ENCODE measurements at regions not wholly inside any gene's neighbourhood (a gene's known extent, or its start where the extent isn't known, plus 50 kb on each side); places are given as distances from the start of the nearest gene placed in this dataset.
"Not testable (repeated sequence)": the region's sequence is repeated elsewhere in the genome, so short reads cannot be mapped to it uniquely, and the experiment has no call there.

- DNase-seq (ENCODE audit: low spot score), result no peak
Observed at GRCh38 chr9:38195737-38196161, 126.7 kb upstream of the SHB start.

DNA sequence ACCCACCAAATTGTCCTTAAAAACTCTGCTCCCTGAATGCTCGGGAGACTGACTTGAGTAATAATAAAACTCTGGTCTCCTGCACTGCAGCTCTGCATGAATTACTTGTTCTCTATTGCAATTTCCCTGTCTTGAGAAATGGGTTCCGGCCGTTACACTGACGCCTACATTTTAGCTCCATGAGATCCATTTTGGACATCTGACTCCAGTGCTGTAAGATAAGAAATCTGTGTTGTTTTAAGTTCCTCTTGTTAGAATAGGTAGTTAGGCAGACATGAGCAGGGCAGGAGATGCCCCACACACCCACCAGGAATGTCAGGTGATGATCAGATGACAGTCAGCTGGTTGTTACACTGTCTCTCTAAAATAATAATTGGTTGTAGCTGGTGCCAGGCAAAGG, 125.8 kb upstream of the SHB start:
- DNase-seq (ENCODE audit: low spot score), result no peak

- DNase-seq (ENCODE audit: low spot score), result no peak
Observed at GRCh38 chr9:38192731-38193265, 123.8 kb upstream of the SHB start.

- DNase-seq (ENCODE audit: low spot score), result no peak
Observed at GRCh38 chr9:38186404-38187115, 117.5 kb upstream of the SHB start.

DNA sequence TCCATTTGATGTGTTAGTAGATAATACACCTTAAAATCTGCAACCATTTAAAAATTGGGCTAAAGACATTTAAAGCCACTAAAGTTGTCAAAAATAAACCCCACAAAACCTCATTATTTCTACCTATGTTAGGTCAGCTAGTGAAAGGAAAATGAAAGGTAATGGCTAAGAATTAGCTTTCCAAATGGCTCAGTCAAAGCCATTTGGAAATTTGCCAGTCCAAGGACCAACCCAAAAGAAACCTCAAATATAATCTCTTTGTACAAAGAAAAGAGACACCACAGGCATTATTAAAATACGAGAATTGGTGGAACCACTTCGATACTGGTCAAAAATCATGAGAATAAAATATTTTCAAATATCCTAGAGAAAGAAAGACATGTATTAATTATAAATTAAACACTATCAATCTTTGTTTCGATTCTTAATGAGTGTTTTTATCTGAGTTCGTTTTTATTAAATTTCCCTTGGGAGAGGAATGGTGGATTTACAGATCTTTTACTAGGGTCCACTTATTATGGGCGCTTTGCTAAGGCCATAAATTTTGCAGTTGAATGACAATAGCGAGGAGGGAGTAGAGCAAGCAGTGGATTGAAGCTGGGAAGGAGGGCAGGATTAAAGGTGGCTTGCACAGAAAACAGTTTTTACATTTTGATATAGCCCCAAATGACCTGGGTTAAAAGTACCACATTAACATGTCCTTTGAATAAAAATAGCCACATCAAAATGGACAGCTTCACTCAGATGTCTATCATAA, 116.8 kb upstream of the SHB start:
- no peak for DNase-seq (ENCODE audit: low spot score)

DNA sequence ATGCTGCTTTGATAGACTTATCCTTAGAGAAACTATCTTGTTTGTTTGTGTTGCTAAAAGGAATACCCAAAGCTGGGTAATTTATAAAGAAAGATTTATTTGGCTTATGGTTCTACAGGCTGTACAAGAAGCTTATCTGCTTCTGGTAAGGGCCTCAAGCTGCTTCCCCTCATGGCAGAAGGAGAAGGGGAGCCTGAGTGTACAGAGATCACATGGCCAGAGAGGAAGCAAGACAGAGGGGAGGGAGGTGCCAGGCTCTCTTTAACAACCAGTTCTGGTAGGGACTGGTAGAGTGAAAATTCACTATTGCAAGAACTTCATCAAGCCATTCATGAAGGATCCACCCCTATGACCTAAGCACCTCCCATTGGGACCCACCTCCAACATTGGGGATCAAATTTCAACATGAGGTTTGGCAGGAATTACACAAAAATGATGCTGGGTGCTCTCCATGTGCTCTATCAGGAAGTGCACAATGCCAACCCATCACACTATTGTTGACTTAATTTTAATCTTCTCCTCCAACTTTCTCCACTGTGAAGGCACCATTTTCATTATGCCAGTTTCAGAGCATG, 115.1 kb upstream of the SHB start:
- no peak for DNase-seq (ENCODE audit: low spot score)

GRCh38 chr9:38182321-38182720, 113.3 kb upstream of the SHB start:
- no peak for DNase-seq (ENCODE audit: low spot score)

GRCh38 chr9:38181866-38182265, 112.8 kb upstream of the SHB start:
- DNase-seq (ENCODE audit: low spot score), result no peak

GRCh38 chr9:38181232-38181631, 112.2 kb upstream of the SHB start:
- DNase-seq (ENCODE audit: low spot score), result no peak

DNA sequence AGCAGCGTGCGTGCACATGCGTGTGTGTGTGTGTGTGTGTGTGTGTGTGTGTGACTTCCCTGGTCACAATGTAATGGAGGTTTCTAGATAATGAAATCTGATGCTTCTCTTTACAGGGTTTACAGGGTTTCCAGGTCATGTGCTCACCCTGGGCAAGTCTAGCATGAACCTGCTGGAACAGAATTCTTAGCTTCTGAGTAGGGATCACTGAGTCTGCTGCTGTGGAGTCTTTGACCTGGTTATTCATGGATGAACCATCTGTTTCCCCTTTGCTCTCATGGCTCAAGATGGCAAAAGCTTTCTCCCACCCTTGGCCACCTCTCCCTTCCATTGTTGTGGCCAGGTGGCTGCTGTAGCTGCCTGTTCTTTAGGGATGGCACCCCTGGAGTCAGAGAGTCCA, 111.6 kb upstream of the SHB start:
- no peak for DNase-seq (ENCODE audit: low spot score)

GRCh38 chr9:38179965-38180364, 110.9 kb upstream of the SHB start:
- no peak for DNase-seq (ENCODE audit: low spot score)

DNA sequence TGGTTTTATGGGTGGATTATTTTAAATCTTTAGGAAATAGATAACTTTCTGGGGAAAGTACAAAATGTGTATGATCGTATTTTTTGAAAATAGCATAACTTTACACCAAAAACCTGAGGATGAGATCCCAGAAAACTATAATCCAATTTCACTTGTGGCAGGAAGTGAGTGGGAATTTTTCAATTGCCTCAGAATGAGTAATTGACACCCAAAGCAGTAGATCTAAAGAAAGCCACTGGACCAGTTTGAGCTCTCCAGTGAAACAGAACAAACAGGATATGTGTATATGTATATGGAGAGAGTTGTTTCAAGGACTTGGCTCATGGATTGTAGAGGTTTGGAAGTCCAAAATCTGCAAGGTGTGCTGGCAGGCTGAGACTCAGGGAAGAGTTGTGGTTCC, 109.2 kb upstream of the SHB start:
- DNase-seq (ENCODE audit: low spot score), result no peak

GRCh38 chr9:38177680-38178079, 108.7 kb upstream of the SHB start:
- no peak for DNase-seq (ENCODE audit: low spot score)

DNA sequence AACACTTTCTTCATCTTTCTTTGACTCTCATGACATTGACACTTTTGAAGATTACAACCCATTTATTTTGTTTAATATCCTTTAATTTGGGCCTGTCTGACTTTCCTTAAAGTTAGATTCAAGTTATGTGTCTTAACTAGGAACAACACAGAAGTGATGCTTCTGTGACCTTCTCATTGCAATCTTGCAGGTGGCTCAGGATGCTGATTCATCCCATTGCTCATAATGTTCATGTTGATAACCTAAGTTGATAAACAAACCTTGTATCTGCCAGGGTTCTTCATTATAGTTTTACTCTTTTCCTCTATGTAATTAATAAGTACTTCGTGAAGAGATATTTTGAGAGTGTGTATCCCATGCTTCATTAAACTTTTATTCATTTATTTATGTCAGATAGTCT, 107.2 kb upstream of the SHB start:
- no peak for DNase-seq (ENCODE audit: low spot score)

- no peak for DNase-seq (ENCODE audit: low spot score)
Observed at GRCh38 chr9:38175423-38175822, 106.4 kb upstream of the SHB start.

DNA sequence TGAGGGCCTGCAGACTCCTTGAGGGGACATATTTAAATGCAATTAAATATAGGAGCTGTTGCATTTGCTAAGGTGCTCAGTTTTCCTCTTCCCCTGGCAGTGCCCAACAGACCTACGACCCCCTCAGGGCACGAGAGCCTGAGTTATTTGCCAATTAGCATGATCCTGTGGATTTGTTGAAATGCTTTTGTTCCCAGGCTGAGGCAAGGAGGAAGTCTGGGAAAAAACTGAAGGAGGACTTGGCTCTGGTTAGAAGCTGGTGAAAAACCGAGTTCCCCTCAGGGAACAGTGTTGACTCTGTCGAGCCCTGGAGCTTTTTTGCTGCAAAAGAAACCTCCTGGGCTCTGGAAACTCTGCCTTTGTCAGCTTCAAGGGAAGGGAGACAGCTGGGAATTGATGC, 103.6 kb upstream of the SHB start:
- no peak for DNase-seq (ENCODE audit: low spot score)

- DNase-seq (ENCODE audit: low spot score), result no peak
Observed at GRCh38 chr9:38171926-38172325, 102.9 kb upstream of the SHB start.

DNA sequence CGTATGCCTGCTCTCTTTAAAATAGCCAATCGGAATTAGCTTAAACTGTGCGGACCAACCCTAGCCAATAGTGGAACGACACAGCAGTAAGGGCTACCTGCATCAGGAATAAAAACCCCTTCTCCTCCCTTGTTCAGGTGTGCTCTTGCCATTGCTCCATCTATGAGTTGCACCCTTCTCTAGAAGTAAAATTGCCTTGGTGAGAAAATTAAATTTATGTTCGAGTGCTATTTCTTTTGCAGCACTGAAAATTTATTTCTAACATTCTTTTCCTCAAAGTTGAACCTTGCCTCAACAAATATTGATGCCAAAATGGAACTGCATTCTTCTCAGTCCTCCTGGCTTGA, 102.5 kb upstream of the SHB start:
- DNase-seq (ENCODE audit: low spot score), result no peak

GRCh38 chr9:38170763-38171537, 101.9 kb upstream of the SHB start:
- not testable (repeated sequence) for DNase-seq (ENCODE audit: low spot score)

GRCh38 chr9:38170155-38170554, 101.1 kb upstream of the SHB start:
- DNase-seq (ENCODE audit: low spot score), result not testable (repeated sequence)

GRCh38 chr9:38166501-38166900, 97.5 kb upstream of the SHB start:
- DNase-seq (ENCODE audit: low spot score), result no peak

All from mesenteric fat pad (tissue), 1 donor.